Gastroesophageal sphincter (tissue), 3 donors: ENCODE measurements at regions not wholly inside any gene's neighbourhood (a gene's known extent, or its start where the extent isn't known, plus 50 kb on each side); places are given as distances from the start of the nearest gene placed in this dataset.

ENCODE experiments used
- EP300 ChIP-seq: sonication (generic); formaldehyde crosslinking; IDR thresholded peaks from one replicate; pipeline ENCODE4 v1.6.1; 2017; ENCODE audit warnings: antibody characterized with exemption, mild to moderate bottlenecking
- POLR2A ChIP-seq, 2 donors: fragments of 450-650 bp; IDR thresholded peaks; one replicate each; pipeline ENCODE4 v1.6.1; 2017; ENCODE audit warnings: antibody characterized with exemption in 2 of 2, mild to moderate bottlenecking in 2 of 2, moderate library complexity in 1 of 2
- POLR2AphosphoS5 ChIP-seq: sonication (generic); formaldehyde crosslinking; IDR thresholded peaks from one replicate; pipeline ENCODE4 v1.6.1; 2017; ENCODE audit warnings: antibody characterized with exemption
- TF ChIP-seq, protein P1 (sequence below), 4 experiments: fragments of 200-600 bp in 2 of 4; fragments of 450-650 bp in 2 of 4; sonication (generic) in 1 of 4; IDR thresholded peaks; one replicate each; pipeline ENCODE4 v1.5.1; 2017 to 2019; ENCODE audit warnings: antibody characterized with exemption in 4 of 4, mild to moderate bottlenecking in 2 of 4, moderate library complexity in 2 of 4

DNA sequence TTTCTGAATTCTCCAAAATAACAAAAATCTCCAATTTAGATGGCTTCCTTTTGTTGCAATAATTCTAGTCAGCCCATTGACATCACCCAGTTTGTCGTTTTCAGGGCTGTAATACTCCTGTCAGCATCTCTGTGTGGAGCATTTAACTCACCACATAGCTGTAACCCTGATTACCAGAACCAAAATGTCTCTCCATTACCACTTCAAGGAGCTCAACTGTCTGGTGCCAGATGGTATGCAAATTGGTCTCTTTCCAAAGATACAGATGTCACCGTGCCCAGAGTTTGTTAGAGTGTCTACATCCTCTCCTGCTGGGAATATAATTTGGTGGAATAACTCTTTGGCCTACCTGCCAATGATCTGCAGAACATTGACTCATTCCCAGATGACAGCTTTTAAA, 350.3 kb upstream of the POT1 start:
- TF ChIP-seq EP300 (no peak), POLR2AphosphoS5 (no peak), POLR2A (IDR thresholded peaks at IDR 0.05) (no peak)
- TF ChIP-seq, protein P1, sequence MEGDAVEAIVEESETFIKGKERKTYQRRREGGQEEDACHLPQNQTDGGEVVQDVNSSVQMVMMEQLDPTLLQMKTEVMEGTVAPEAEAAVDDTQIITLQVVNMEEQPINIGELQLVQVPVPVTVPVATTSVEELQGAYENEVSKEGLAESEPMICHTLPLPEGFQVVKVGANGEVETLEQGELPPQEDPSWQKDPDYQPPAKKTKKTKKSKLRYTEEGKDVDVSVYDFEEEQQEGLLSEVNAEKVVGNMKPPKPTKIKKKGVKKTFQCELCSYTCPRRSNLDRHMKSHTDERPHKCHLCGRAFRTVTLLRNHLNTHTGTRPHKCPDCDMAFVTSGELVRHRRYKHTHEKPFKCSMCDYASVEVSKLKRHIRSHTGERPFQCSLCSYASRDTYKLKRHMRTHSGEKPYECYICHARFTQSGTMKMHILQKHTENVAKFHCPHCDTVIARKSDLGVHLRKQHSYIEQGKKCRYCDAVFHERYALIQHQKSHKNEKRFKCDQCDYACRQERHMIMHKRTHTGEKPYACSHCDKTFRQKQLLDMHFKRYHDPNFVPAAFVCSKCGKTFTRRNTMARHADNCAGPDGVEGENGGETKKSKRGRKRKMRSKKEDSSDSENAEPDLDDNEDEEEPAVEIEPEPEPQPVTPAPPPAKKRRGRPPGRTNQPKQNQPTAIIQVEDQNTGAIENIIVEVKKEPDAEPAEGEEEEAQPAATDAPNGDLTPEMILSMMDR (IDR thresholded peaks at IDR 0.05), result no peak
